ENCODE measurements at regions not wholly inside any gene's neighbourhood (a gene's known extent, or its start where the extent isn't known, plus 50 kb on each side); places are given as distances from the start of the nearest gene placed in this dataset.

DNA sequence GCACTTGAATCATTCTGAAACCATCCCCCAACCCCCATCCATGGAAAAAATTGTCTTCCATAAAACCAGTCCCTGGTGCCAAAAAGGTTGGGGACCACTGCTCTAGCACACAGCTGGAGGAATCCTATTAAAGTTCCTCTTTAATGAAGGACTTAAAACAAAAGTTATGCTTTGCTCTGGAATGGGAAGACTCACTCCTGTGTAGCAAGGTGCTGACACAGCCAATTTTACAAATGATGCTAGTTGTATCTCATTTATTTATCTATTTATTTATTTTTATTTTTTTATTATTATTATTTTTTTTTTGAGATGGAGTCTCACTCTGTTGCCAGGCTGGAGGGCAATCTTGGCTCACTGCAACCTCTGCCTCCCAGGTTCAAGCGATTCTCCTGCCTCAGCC lies 58.9 kb upstream of the NDUFV2 start:
- H3K27me3 ChIP-seq (ENCODE audit: control insufficient read depth, low read length) = no peaks in the 10 kb centered on the region
- no peak overlapping the region for H3K27ac ChIP-seq (ENCODE audit: low read depth, low read length)
- TF ChIP-seq, protein P1, sequence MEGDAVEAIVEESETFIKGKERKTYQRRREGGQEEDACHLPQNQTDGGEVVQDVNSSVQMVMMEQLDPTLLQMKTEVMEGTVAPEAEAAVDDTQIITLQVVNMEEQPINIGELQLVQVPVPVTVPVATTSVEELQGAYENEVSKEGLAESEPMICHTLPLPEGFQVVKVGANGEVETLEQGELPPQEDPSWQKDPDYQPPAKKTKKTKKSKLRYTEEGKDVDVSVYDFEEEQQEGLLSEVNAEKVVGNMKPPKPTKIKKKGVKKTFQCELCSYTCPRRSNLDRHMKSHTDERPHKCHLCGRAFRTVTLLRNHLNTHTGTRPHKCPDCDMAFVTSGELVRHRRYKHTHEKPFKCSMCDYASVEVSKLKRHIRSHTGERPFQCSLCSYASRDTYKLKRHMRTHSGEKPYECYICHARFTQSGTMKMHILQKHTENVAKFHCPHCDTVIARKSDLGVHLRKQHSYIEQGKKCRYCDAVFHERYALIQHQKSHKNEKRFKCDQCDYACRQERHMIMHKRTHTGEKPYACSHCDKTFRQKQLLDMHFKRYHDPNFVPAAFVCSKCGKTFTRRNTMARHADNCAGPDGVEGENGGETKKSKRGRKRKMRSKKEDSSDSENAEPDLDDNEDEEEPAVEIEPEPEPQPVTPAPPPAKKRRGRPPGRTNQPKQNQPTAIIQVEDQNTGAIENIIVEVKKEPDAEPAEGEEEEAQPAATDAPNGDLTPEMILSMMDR (IDR thresholded peaks at IDR 0.05; ENCODE audit: low read depth, low read length, poor library complexity, severe bottlenecking) = no peak
- TF ChIP-seq EZH2phosphoT487 (IDR thresholded peaks at IDR 0.05; ENCODE audit: borderline replicate concordance, low read length) = no peak

DNA sequence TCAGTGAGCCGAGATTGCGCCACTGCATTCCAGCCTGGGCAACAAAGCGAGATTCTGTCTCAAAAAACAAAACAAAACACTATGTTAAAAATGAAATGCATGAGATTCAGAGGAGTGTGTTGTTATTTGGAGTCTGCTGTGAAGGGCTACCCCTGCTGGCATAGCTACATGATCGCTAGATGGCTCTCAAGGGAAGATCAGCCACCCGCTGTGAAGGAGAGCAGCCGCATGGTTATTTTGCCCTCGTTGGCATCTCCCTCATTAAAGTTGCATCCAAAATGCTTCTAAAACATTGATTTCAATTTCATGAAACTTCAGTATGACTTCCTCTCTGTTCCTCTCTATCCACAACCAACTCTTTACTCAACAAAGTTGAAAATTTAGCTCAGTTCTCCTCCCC lies 54.8 kb upstream of the NDUFV2 start:
- Histone ChIP-seq H3K4me3 (ENCODE audit: low read length) (no peak overlapping the region), H3K9me2 (replicated peaks; ENCODE audit: control insufficient read depth, low read length) (no peaks in the 10 kb centered on the region), H3F3A (ENCODE audit: control insufficient read depth, insufficient read depth) (no peaks in the 10 kb centered on the region), H3K79me2 (ENCODE audit: control insufficient read depth, low read length) (no peaks in the 10 kb centered on the region), H4K20me1 (ENCODE audit: control insufficient read depth, insufficient read depth, low read depth, low read length) (no peaks in the 10 kb centered on the region), H3K27me3 (ENCODE audit: control insufficient read depth, low read length) (no peaks in the 10 kb centered on the region), H3K9me3 (ENCODE audit: control insufficient read depth, insufficient read depth, low read length) (peaks cover 10% of the 10 kb centered on the region; the same call in 1 of the 2 replicates), H3K27ac (ENCODE audit: low read depth, low read length) (no peak overlapping the region), H3K4me1 (ENCODE audit: control insufficient read depth, low read length) (no peaks in the 10 kb centered on the region), H3K4me2 (ENCODE audit: low read length) (no peak overlapping the region), H3K36me3 (ENCODE audit: control insufficient read depth, low read length) (no peaks in the 10 kb centered on the region)
- TF ChIP-seq, protein P1 (IDR thresholded peaks at IDR 0.05; ENCODE audit: low read depth, low read length, poor library complexity, severe bottlenecking) = no peak
- TF ChIP-seq EZH2phosphoT487 (IDR thresholded peaks at IDR 0.05; ENCODE audit: borderline replicate concordance, low read length) = no peak

More for the DNA sequence above, 58.9 kb upstream of the NDUFV2 start:
- no peaks in the 10 kb centered on the region for H3K9me3 ChIP-seq (ENCODE audit: control insufficient read depth, insufficient read depth, low read length)
- H3K4me1 ChIP-seq (ENCODE audit: control insufficient read depth, low read length) = no peaks in the 10 kb centered on the region
- H3K79me2 ChIP-seq (ENCODE audit: control insufficient read depth, low read length) = no peaks in the 10 kb centered on the region
- H4K20me1 ChIP-seq (ENCODE audit: control insufficient read depth, insufficient read depth, low read depth, low read length) = no peaks in the 10 kb centered on the region
- H3K4me2 ChIP-seq (ENCODE audit: low read length) = no peak overlapping the region
- no peaks in the 10 kb centered on the region for H3K9me2 ChIP-seq (replicated peaks; ENCODE audit: control insufficient read depth, low read length)
- no peak overlapping the region for H3K4me3 ChIP-seq (ENCODE audit: low read length)
- no peaks in the 10 kb centered on the region for H3F3A ChIP-seq (ENCODE audit: control insufficient read depth, insufficient read depth)
- no peaks in the 10 kb centered on the region for H3K36me3 ChIP-seq (ENCODE audit: control insufficient read depth, low read length)

DNA sequence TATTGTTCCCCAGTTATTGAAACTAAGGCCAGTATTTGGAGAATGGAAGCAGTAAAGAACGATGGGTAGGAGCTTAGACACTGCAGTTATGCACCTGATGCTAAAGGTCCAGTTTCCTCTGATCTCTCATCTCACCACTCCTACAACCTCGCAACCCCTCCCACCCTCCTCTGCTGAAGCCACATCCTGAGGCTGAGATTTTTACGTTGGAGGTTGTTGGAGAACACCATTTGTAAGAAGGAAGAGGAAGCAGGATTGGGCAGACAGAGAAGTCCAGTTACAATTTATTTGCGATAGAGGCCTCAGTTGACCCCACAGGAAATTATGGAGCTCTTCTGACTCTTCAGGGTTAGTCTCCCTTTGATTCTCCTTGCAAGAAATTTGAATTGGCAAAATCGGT lies 54.3 kb upstream of the NDUFV2 start:
- Histone ChIP-seq H3K27ac (ENCODE audit: low read depth, low read length) (no peak overlapping the region), H3K4me2 (ENCODE audit: low read length) (no peak overlapping the region), H4K20me1 (ENCODE audit: control insufficient read depth, insufficient read depth, low read depth, low read length) (no peaks in the 10 kb centered on the region), H3K9me3 (ENCODE audit: control insufficient read depth, insufficient read depth, low read length) (peaks cover 10% of the 10 kb centered on the region; the same call in 1 of the 2 replicates), H3F3A (ENCODE audit: control insufficient read depth, insufficient read depth) (no peaks in the 10 kb centered on the region), H3K79me2 (ENCODE audit: control insufficient read depth, low read length) (no peaks in the 10 kb centered on the region), H3K27me3 (ENCODE audit: control insufficient read depth, low read length) (no peaks in the 10 kb centered on the region), H3K4me1 (ENCODE audit: control insufficient read depth, low read length) (no peaks in the 10 kb centered on the region), H3K9me2 (replicated peaks; ENCODE audit: control insufficient read depth, low read length) (no peaks in the 10 kb centered on the region), H3K4me3 (ENCODE audit: low read length) (no peak overlapping the region), H3K36me3 (ENCODE audit: control insufficient read depth, low read length) (no peaks in the 10 kb centered on the region)
- TF ChIP-seq EZH2phosphoT487 (IDR thresholded peaks at IDR 0.05; ENCODE audit: borderline replicate concordance, low read length) = no peak
- TF ChIP-seq, protein P1 (IDR thresholded peaks at IDR 0.05; ENCODE audit: low read depth, low read length, poor library complexity, severe bottlenecking) = no peak
